D721Med (cell line): ENCODE measurements at regions not wholly inside any gene's neighbourhood (a gene's known extent, or its start where the extent isn't known, plus 50 kb on each side); places are given as distances from the start of the nearest gene placed in this dataset.

ENCODE experiments used
- DNase-seq: peaks from one replicate; pipeline ENCODE4 v3.0.0; 2011; ENCODE audit warnings: low spot score; ENCODE audit not compliant: insufficient read length
- FAIRE-seq: peaks from 2 replicates; lab custom pipeline; 2011; peaks lifted over from hg19 to GRCh38; lab: Jason Lieb, UNC
- CTCF ChIP-seq: IDR thresholded peaks from 2 replicates; pipeline ENCODE4 v1.5.1; 2012; ENCODE audit warnings: mild to moderate bottlenecking, control low read depth; ENCODE audit not compliant: insufficient read depth; ENCODE audit errors: missing control alignments

- DNase-seq = no peak
- FAIRE-seq = no peak
- no peak for TF ChIP-seq CTCF
Measured at GRCh38 chr10:88042160-88043100, 179.0 kb downstream of the PTEN start.

- FAIRE-seq = no peak
- no peak for DNase-seq
- TF ChIP-seq CTCF = no peak
Measured at GRCh38 chr10:88045096-88045495, 181.7 kb downstream of the PTEN start.

- TF ChIP-seq CTCF = no peak
- no peak for FAIRE-seq
- no peak for DNase-seq
Measured at GRCh38 chr10:88045656-88046415, 182.4 kb downstream of the PTEN start.

- FAIRE-seq (no peak), DNase-seq (no peak)
- TF ChIP-seq CTCF = no peak
Measured at GRCh38 chr10:88047579-88047978, 184.2 kb downstream of the PTEN start.

- FAIRE-seq (no peak), DNase-seq (no peak)
- TF ChIP-seq CTCF = no peak
Measured at GRCh38 chr10:88048312-88048711, 184.9 kb downstream of the PTEN start.

- no peak for TF ChIP-seq CTCF
- FAIRE-seq = no peak
Measured at GRCh38 chr10:88049204-88049603, 185.8 kb downstream of the PTEN start.

More at GRCh38 chr10:88049204-88049603, 185.8 kb downstream of the PTEN start:
- no peak for DNase-seq
